HG03432 (cell line): ENCODE measurements at regions not wholly inside any gene's neighbourhood (a gene's known extent, or its start where the extent isn't known, plus 50 kb on each side); places are given as distances from the start of the nearest gene placed in this dataset.
"Not testable (repeated sequence)": the region's sequence is repeated elsewhere in the genome, so short reads cannot be mapped to it uniquely, and the experiment has no call there.

Experiments used
- ATAC-seq: cut with Tn5 transposase; IDR thresholded peaks from one replicate; pipeline ENCODE4 v1.9.1; 2021; ENCODE audit warnings: mild to moderate bottlenecking, moderate library complexity; ENCODE audit not compliant: unreplicated experiment

DNA sequence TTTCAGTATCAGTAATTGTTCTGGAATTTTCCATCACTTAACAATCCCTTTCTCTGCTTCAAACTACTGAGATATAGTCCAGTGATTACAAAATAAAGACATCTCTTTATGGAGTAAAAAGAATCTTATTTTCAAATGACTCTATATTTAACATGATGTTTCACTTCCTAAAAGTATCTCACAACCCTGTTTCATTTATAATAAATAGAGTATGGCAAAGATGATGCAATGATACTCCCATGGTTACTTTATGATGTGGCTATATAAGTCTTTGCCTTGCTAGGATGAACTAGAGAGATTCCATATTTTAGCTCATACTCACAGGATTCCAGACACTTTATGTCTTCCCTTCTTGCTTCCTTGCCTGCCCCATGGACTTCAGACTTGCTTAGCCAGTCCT is 953.5 kb upstream of the MDGA2 start:
- no peak for ATAC-seq

DNA sequence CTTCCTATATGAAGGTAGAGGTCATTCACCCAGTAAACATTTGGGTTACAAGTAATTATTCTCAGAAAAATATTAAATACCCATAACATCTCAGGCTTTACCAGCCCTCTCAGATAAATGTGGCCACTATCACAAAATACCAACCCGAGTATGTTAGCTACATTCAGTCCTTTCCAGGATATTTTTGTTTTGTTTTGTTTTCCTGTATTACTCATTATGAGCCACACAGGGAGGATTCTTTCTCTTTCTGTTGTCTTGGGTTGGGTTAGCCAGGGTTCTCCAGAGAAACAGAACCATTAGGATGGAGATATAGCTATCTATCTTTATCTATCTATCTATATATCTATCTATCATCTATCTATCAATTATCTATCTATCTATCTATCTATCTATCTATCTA is 947.6 kb upstream of the MDGA2 start:
- no peak for ATAC-seq

DNA sequence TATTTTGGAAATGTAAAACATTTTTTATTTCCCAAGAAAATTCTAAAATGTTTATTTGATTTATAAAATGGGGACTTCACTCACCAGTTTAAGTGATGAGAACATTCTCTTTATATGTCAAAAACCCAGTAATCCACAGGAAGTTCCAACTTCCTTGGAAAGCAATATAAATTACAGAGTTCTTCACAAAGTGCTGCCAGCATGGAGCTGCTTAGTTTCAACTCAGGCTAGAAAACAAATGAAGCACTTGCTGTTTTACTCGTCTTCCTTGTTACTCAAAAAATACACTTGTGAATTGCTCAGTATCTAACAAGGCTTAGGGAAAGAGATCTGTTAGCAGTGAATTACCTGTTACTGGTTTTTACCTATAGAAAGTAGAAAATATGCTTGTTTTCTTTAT is 942.7 kb upstream of the MDGA2 start:
- ATAC-seq = no peak

DNA sequence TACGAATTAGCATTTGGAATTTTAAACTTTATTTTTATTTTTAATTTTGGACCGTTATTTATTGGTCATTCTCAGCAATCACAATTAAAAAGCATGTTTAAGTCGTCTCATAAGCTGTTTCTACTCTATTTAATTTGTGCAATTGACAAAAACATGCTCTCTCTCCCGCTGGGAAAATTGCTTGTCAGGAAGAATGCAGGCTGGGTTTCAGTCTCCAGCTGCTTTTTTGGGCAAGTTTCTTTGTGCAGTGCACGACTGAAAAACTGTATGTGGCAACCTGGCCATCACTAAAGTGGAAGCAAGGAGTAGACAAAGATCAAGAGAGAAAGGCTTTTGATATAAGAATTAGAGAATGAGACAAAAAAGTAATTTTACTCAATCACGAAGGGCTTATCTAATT is 941.5 kb upstream of the MDGA2 start:
- ATAC-seq = no peak

DNA sequence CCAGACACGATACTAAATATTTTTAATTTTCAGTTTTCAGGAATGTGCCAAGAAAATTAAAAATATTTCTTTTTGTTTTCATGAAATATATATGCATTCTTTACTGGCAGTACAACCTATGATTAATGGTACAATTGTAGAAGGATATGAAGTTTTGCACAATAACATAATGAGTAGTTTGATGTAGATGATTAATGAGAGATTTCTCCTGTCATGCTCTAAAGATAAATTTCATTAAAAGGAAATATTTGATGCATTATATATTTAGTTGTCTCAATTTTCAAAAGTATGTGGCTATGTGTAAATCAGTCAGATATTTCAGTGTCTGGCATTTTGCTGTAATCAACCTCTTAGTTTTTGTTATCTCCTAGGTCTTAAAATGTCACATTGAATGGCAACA is 940.2 kb upstream of the MDGA2 start:
- ATAC-seq = no peak

DNA sequence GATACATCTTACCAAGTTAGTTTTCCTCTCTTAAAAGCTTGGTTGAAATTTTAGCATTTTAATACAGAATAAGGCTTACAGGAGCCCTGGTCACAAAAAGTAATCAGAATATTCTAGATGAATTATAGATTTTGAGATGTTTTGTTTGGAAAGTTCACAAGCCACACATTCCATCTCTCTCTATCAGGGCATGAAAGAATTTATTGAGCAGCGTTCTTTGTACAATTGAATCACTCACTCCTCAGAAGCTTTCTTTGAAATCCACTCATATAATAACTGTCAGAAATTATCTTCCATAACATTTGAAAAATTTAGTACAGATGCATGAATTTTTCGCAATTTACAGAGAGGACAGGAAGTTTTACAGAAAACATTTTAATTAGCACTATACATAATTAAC is 938.6 kb upstream of the MDGA2 start:
- ATAC-seq = no peak

DNA sequence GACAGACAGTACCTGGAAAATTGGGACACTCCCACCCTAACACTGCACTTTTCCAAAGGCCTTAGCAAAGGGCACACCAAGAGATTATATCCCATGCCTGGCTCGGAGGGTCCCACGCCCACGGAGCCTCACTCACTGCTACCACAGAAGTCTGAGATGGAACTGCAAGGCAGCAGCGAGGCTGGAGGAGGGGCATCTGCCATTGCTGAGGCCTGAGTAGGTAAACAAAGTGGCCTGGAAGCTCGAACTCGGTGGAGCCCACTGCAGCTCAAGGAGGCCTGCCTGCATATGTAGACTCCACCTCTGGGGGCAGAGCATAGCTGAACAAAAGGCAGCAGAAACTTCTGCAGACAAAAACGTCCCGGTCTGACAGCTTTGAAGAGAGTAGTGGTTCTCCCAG is 931.6 kb upstream of the MDGA2 start:
- not testable (repeated sequence) for ATAC-seq

DNA sequence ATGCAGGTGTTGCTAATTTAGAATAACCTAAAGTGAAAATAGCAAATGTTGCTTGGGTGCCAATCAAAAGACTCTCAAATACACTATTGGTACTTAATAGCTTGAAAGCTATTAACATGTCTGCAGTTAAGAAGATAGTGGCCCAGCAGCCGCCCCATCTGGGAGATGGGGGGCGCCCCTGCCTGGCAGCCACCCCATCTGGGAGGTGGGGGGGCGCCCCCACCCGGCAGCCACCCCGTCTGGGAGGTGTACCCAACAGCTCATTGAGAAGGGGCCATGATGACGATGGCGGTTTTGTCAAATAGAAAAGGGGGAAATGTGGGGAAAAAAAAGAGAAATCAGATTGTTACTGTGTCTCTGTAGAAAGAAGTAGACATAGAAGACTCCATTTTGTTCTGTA is 923.1 kb upstream of the MDGA2 start:
- ATAC-seq = no peak

DNA sequence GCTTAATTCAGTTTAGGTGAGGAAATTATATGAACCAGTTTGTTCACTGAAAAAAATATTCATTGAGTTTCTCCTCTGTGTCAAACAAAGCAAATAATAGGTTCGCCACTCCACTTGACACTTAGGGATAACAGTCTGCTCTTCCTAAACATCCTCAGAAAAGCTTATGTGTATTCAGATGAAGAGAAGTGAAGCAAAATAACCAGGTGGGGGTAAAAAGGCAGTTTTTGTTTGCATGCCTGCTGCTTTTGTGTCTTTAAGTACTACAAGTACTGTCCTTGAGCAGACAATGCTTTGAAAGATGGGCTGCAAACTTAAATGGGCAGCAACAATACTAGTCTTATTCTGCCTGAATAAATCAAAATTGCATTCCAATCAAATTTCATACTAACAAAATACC is 910.7 kb upstream of the MDGA2 start:
- no peak for ATAC-seq

DNA sequence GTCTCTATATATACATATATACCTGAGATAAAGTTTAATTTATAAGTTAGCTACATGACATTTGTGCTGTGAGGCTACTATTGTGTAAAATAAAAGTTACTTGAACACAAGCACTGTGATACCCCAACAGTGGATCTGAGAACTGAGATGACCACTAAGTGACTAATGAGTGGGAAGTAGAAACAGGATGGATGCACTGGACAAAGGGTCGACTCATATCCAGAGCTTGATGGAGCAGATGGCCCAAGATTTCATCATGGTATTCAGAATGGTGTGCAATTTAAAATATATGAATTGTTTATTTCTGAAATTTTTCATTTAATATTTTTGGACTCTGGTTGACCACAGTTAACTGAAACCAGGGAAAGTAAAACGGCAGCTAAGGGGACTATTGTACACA is 908.6 kb upstream of the MDGA2 start:
- ATAC-seq = peak; percentile 87

DNA sequence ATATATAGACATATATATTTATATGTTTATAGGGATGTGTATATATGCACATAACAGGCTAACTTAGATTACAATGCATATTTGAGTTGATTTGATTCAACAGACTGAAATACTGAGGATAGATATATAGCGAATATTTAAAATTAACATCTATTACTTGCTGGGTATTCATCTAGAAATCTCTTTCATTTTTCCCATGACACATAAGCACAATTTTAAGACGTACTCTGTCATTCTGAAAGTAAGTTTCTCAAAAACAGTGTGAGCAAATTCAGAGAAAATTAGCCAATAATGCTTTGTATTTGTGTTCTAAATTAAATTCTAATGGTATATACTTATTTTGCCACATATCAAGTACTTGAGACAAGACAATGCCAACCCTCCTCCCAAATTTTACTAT is 907.5 kb upstream of the MDGA2 start:
- peak; percentile 62 for ATAC-seq

DNA sequence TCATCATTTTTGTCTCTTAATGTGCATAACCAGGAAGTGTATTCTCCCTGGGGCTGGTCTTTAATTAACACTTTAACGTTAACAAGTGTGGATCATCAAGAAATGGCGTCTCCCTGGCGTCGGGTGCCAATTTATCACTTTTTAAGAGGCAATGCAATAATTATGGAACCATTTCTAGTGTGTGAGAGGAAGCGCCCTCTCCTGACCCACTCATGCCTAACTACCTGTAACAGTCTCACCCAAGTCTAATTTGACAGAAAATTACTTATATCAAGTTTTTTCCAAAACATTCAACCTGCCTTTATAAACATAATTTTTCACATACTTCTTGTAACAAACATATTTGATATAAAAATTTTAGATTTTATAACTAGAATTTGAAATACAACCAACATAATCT is 905.3 kb upstream of the MDGA2 start:
- ATAC-seq = no peak

DNA sequence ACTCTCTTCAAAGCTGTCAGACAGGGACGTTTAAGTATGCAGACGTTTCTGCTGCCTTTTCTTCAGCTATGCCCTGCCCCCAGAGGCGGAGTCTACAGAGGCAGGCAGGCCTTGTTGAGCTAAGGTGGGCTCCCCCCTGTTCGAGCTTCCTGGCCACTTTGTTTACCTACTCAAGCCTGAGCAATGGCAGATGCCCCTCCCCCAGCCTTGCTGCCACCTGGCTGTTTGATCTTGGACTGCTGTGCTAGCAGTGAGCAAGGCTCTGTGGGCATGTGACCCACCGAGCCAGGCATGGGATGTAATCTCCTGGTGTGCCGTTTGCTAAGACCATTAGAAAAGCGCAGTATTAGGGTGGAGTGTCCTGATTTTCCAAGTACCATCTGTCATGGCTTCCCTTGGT is 900.4 kb upstream of the MDGA2 start:
- ATAC-seq = no peak

DNA sequence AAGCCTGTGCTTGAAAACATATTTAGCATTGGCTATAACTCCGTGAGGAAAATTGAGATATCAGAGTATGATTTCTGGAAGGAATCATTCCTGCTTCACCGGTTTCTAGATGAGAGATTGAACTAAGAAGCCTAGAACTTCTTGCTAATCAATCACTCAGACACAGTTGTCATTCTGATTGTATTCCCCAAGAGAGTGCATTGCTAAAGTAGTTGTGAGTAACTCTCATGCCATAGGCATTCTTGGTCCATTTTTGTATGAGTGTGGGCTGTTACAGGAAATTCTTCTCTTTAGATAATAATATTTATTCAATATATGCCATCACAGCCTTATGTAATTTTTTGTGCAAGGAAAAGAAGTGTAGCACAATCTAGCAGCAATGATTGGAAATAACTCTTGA is 893.3 kb upstream of the MDGA2 start:
- no peak for ATAC-seq

DNA sequence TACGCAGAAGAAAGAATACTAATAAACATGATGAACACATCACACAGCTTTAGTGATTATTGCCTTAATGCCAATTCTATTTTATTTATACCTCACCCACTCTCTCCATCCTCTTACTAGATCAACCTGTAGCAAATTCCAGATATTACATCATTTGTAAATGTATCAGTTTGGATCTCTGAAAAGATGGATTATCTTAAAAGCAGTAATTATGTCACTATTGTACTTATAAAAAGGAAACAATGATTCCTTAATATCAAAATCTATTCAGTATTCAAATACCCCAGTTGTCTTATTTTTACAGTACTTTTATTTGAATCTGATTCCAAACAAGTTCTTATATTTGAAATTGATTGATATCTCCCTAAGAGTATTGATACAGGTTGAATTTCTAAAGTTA is 892.8 kb upstream of the MDGA2 start:
- no peak for ATAC-seq

DNA sequence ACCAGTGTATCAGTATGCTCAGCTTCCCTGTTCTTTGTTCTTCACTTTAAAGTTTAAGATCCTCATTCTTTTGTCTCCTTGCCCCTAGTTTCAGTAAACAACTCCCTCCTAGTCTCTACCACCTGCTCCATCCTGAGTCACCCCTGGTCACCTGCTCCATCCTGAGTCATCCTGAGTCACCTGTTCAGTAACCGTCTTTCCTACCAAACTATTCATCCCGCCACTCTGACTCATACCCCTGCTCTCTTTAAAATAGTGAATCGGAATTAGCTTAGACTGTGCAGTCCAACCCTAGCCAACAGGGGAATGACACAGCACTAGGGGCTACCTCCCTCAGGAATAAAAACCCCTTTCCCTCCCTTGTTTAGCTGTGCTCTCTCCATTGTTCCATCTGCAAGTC is 888.1 kb upstream of the MDGA2 start:
- ATAC-seq = no peak

DNA sequence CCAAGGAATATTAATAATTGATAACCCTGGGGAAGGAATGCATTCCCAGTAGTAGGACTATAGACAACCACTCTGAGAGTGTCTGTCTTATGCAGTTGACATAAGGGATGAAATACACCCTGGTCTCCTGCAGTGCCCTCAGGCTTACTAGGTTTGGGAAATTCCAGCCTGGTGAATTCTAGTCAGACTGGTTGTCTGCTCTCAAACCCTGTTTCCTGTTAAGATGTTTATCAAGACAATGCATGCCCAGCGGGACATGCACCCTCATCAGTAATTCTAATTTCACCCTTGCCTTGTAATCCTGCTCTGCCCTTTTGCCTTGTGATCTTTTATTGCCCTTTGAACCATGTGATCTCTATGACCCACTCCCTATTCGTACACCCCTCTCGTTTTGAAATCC is 886.0 kb upstream of the MDGA2 start:
- ATAC-seq = not testable (repeated sequence)

DNA sequence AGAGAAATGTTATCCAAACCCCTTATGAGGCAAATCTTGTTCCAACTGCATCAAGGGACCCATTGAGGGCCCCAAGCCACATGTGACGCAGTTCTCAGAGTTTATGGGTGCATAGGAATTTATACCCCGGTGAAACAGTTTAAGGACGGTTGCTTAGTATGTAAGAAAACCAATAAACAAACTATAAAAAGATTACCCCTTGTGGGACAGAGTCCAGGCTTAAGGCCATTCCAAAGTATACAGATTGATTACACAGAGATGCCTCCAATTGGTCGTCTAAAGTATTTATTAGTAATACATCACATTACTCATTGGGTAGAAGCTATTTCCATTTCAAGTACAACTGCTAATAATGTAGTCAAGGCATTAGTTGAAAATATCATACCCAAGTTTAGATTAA is 885.0 kb upstream of the MDGA2 start:
- no peak for ATAC-seq

DNA sequence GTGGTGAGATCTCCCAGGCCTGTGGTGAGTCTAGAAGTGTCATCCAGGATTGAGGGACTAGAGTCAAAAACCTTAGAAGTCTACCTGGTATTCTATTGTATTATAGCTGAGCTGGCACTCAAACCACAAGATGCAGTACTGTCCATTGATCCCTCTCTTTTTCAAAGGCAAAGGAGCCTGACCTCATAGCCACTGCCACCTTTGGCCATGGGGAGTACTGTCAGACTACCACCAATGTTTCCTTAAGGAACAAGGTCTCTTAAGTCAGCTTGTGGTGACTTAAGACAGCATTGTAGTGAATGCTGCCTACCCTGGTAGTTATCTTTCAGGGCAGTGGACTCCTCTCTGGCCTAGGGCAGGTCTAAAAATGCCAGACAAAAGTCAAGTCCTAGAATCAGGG is 878.0 kb upstream of the MDGA2 start:
- ATAC-seq = no peak

DNA sequence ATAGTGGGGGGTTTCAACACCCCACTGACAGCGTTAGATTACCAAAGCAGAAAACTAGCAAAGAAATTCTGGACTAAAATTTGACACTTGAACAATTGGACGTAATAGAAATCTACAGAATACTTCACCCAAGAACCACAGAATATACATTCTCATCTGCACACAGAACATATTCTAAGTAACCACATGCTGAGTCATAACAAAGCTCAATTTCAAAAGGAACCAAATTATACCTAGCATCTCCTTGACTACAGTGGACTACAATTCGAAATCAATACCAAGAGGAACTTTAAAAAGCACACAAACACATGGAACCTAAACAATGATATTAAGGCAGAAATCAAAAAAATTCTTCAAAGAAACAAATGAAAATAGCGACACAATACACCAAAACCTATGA is 871.6 kb upstream of the MDGA2 start:
- ATAC-seq = peak; percentile 93

DNA sequence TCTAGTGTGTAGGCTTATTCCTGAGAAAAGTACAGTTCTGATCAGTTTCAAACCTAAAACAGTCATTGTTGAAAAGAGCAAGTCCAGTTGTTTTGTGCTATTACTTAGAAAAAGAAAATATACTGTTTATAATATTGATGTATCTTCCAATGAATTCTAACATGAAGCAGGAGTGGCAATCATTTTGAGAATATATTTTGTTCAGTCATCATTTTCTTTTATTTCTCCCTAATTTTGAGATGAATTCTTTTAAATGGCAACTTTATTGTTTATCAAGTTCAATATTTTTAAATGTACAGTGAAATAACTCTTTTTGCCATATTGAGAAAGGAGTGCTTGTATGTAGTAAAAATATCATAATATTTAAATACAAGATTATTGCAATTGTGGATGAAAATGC is 862.2 kb upstream of the MDGA2 start:
- ATAC-seq = no peak

DNA sequence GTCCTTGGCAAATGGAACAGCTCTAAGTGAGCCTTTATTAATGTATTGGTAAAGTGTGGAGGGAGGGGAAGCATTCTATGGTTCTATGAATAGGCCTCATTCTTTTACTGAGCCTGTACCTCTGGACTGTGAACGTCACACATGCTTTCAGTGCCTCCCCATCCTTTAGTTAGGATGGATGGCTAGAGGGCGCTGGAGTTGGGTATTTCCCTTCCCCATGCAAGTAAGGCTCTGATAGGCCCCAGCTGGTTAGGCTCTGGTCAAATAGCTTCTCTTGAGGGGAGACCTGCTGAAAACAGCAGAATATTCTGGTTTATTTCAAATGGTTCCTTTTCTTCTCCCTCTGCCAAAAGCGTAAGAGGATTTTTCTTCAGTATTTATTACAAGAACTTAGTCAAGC is 860.9 kb upstream of the MDGA2 start:
- no peak for ATAC-seq

DNA sequence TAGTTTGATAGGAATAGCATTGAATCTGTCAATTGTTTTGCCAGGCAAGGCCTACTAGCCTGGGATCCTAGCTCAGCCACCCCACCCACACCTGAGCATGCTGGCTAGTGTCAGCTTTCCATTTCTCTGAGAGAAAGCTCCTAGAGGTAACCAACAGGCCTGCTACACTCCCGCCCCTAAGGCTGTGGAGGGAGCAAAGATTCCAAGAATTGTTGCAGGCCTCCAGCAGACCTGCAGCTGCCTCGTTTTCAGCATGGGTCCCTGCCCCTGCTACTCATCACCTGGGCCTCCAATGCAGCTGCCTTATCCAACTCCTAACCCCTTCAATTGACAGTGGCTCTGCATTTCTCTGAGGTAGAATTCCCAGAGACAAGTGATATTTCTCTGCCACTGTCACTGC is 852.4 kb upstream of the MDGA2 start:
- no peak for ATAC-seq

DNA sequence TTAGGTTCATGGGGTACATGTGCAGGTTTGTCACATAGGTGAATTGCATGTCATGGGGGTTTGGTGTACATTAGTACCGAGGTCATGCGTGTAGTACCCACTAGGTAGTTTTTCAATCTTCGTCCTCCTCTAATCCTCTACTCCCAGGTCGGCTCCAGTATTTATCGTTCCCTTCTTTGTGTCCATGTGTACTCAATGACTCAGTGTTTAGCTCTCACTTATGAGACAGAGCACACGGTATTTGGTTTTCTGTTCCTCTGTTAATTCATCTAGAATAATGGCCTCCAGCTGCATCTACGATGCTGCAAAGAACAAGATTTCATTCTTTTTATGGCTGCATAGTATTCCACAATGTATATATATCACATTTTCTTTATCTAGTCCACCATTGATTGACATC is 850.9 kb upstream of the MDGA2 start:
- no peak for ATAC-seq
